Central memory CD8-positive, alpha-beta T cell (primary cell): ENCODE measurements at regions not wholly inside any gene's neighbourhood (a gene's known extent, or its start where the extent isn't known, plus 50 kb on each side); places are given as distances from the start of the nearest gene placed in this dataset.

ENCODE experiments used
- ATAC-seq: fragments of 150-1000 bp; cut with Tn5 transposase; replicated peaks from 2 replicates; pipeline ENCODE4 v1.10.0; 2022; ENCODE audit warnings: mild to moderate bottlenecking, moderate FRiP score, moderate number of reproducible peaks; ENCODE audit not compliant: poor library complexity, severe bottlenecking; ENCODE audit errors: extremely low read depth
- DNase-seq, 2 donors: peaks; one replicate each; pipeline ENCODE4 v3.0.0; 2021; ENCODE audit warnings: low spot score in 2 of 2
- H3K27ac Mint-ChIP-seq: one replicate; pipeline ENCODE4 v1.8.0; 2022; ENCODE audit warnings: low read depth, mild to moderate bottlenecking, moderate library complexity, mixed read lengths
- H3K27me3 Mint-ChIP-seq: one replicate; pipeline ENCODE4 v1.8.0; 2022; ENCODE audit warnings: mixed read lengths
- H3K36me3 Mint-ChIP-seq: one replicate; pipeline ENCODE4 v1.8.0; 2022; ENCODE audit warnings: mild to moderate bottlenecking, moderate library complexity, mixed read lengths; ENCODE audit not compliant: insufficient read depth
- H3K4me1 Mint-ChIP-seq: one replicate; pipeline ENCODE4 v1.8.0; 2022; ENCODE audit warnings: mixed read lengths
- H3K4me3 Mint-ChIP-seq: one replicate; pipeline ENCODE4 v1.8.0; 2022; ENCODE audit warnings: mild to moderate bottlenecking, moderate library complexity, mixed read lengths
- H3K9me3 Mint-ChIP-seq: one replicate; pipeline ENCODE4 v1.8.0; 2022; ENCODE audit warnings: mixed read lengths

- no peak for ATAC-seq
- no peak for DNase-seq
- Mint-ChIP-seq H3K27me3 (no peaks in the 10 kb centered on the region), H3K4me1 (peaks cover 5% of the 10 kb centered on the region), H3K9me3 (peaks cover 6% of the 10 kb centered on the region), H3K4me3 (no peak overlapping the region), H3K27ac (no peak overlapping the region), H3K36me3 (no peaks in the 10 kb centered on the region)
These were observed 785.4 kb downstream of the UQCRFS1 start for GRCh38 chr19:28427376-28428083.

DNA sequence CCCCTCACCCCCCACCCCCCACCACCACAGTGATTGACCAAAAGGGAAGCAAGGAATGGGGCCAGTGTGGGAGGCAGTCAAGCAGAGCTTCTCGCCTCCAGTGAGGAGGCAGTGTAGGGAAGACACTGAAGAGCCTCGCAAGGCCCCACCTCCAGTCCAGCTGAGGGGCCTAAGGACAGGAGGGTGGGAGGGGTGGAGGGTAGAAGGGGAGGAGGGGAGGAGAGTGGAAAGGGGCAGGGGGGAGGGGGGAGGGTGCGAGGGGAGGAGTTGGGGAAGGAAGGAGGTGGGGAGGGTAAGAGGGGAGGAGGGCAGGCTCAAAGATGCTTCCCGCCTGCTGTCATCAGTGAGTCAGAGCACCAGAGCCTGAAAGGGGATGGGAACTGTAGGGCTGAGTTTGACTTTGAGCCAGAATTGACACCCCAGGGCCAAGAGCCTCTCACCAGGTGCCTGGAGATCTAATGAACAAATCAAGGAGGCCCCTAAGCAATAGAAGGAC is 786.2 kb downstream of the UQCRFS1 start:
- Mint-ChIP-seq H3K27me3 (peaks cover 5% of the 10 kb centered on the region), H3K4me1 (peaks cover 6% of the 10 kb centered on the region), H3K27ac (no peak overlapping the region), H3K4me3 (no peak overlapping the region), H3K9me3 (no peaks in the 10 kb centered on the region), H3K36me3 (no peaks in the 10 kb centered on the region)
- no peak for DNase-seq
- ATAC-seq = no peak

DNA sequence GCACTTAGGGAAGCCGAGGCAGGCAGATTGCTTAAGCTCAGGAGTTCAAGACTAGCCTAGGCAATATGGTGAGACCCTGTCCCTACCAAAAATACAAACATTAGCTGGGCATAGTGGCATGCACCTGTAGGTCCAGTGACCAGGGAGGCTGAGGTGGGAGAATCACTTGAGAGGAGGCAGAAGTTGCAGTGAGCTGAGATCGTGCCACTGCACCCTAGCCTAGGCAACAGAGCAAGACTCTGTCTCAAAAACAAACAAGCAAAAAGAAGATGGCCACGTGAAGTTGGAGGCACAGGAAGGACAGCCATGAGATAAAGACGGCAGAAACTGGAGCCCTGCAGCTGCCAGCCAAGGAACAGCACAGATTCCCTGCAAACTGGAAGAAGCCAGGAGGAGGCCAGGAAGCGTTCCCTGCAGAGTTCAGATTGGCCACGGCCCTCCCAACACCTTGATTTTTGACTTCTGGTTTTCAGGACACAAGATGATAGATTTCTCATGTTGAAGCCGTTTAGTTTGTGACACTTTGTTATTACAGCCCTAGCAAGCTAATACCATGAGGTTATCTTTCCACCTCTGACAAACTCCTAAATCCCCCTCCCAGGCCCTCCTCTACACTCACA is 786.7 kb downstream of the UQCRFS1 start:
- DNase-seq = no peak
- no peaks in the 10 kb centered on the region for H3K36me3 Mint-ChIP-seq
- H3K9me3 Mint-ChIP-seq = no peaks in the 10 kb centered on the region
- H3K4me1 Mint-ChIP-seq = peaks cover 10% of the 10 kb centered on the region
- H3K4me3 Mint-ChIP-seq = no peak overlapping the region
- peaks cover 10% of the 10 kb centered on the region for H3K27me3 Mint-ChIP-seq
- no peak for ATAC-seq
- no peak overlapping the region for H3K27ac Mint-ChIP-seq

DNA sequence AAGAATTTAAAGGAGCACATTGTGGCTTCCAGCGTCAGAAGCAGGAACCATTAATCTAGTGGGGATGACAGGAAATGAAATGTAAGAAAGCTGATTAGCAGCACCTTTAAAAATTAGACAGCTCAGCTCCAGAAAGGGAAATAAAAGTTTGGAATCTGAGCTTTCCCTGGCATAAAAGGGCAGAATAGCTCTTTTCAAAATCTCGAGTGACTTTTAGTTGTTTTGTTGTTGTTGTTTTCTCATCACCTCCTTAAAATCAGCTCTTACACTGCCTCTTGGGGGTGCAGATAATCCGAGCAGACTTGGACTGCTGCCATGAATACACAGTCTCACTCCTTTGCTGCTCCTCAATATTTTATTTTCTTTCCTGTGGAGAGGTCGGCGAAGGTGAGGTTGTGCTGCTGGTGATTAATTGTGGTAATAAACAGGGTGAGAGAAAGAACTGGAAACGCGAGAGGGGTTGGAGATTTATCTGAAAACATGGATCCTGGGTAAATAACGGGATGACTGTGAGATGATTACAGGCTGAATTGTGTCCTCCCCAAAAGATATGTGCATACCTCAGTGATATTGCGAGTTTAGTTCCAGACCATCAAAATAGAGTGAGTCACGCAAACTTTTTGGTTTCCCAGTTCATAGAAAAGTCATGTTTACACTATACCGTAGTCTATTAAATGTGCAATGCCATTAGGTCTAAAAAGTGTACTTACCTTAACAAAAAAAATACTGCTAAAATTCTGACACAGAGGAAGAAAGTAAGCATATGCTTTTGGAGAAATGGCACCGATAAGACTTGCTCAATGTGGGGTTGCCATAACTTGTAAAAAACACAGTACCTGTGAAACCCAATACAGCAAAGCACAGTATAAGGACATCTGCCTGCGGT is 787.7 kb downstream of the UQCRFS1 start:
- H3K9me3 Mint-ChIP-seq = no peaks in the 10 kb centered on the region
- peaks cover 10% of the 10 kb centered on the region for H3K4me1 Mint-ChIP-seq
- H3K4me3 Mint-ChIP-seq = no peak overlapping the region
- ATAC-seq (no peak), DNase-seq (no peak)
- peaks cover 13% of the 10 kb centered on the region for H3K27me3 Mint-ChIP-seq
- no peaks in the 10 kb centered on the region for H3K36me3 Mint-ChIP-seq
- no peak overlapping the region for H3K27ac Mint-ChIP-seq

DNA sequence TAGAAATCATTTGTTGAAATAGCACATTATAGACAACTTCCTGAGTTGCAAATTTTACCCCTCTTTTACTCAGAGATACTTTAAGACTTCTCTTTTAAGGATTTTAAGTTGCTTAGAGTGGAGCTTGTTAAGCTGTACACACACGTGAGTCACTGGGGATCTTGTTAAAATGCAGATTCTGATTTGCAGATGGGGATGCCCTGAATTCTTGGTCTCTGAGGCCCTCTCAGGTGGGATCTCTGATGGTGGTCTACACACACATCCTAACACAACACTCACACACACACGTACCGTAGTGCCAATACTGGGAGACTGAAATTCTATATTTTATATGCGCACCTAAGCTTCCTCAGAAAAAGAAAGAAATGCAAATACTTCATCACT is 788.3 kb downstream of the UQCRFS1 start:
- peaks cover 13% of the 10 kb centered on the region for H3K27me3 Mint-ChIP-seq

DNA sequence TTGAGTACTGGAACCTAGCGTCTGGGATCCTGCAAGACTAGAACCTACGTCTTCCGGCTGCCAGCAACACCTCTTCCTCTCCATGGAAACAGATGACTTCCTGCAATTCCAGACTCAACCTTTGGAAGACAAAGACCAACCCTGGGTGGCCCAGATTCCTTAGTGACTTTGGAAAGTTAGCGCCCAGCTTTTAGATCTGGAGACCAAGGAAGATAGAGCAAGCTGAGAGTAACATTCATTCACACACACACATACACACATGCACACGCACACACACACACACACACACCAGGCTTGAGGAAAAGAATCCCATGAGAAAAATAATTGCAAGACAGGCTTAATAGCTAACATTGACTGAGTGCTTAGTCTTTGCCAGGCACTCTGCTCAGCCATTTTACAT is 788.9 kb downstream of the UQCRFS1 start:
- no peak for DNase-seq
- H3K27ac Mint-ChIP-seq = no peak overlapping the region
- ATAC-seq = no peak
- H3K4me1 Mint-ChIP-seq = peaks cover 10% of the 10 kb centered on the region
- no peak overlapping the region for H3K4me3 Mint-ChIP-seq
- H3K36me3 Mint-ChIP-seq = no peaks in the 10 kb centered on the region
- H3K9me3 Mint-ChIP-seq = no peaks in the 10 kb centered on the region
- H3K27me3 Mint-ChIP-seq = peaks cover 13% of the 10 kb centered on the region

More for the DNA sequence above, 788.3 kb downstream of the UQCRFS1 start:
- H3K4me1 Mint-ChIP-seq = peaks cover 10% of the 10 kb centered on the region
- no peaks in the 10 kb centered on the region for H3K9me3 Mint-ChIP-seq
- no peak for ATAC-seq
- H3K27ac Mint-ChIP-seq = no peak overlapping the region
- H3K36me3 Mint-ChIP-seq = no peaks in the 10 kb centered on the region
- H3K4me3 Mint-ChIP-seq = no peak overlapping the region
- DNase-seq = no peak

- H3K4me3 Mint-ChIP-seq = no peak overlapping the region
- ATAC-seq (no peak), DNase-seq (no peak)
- H3K27me3 Mint-ChIP-seq = peaks cover 13% of the 10 kb centered on the region
- H3K9me3 Mint-ChIP-seq = no peaks in the 10 kb centered on the region
- peaks cover 10% of the 10 kb centered on the region for H3K4me1 Mint-ChIP-seq
- H3K36me3 Mint-ChIP-seq = no peaks in the 10 kb centered on the region
- H3K27ac Mint-ChIP-seq = no peak overlapping the region
These were observed 789.9 kb downstream of the UQCRFS1 start for GRCh38 chr19:28422791-28423650.

GRCh38 chr19:28422046-28422445 is 790.9 kb downstream of the UQCRFS1 start:
- H3K4me1 Mint-ChIP-seq = peaks cover 10% of the 10 kb centered on the region
- no peaks in the 10 kb centered on the region for H3K9me3 Mint-ChIP-seq
- no peaks in the 10 kb centered on the region for H3K36me3 Mint-ChIP-seq
- no peak overlapping the region for H3K4me3 Mint-ChIP-seq
- peaks cover 13% of the 10 kb centered on the region for H3K27me3 Mint-ChIP-seq
- no peak overlapping the region for H3K27ac Mint-ChIP-seq
- DNase-seq (no peak), ATAC-seq (no peak)

DNA sequence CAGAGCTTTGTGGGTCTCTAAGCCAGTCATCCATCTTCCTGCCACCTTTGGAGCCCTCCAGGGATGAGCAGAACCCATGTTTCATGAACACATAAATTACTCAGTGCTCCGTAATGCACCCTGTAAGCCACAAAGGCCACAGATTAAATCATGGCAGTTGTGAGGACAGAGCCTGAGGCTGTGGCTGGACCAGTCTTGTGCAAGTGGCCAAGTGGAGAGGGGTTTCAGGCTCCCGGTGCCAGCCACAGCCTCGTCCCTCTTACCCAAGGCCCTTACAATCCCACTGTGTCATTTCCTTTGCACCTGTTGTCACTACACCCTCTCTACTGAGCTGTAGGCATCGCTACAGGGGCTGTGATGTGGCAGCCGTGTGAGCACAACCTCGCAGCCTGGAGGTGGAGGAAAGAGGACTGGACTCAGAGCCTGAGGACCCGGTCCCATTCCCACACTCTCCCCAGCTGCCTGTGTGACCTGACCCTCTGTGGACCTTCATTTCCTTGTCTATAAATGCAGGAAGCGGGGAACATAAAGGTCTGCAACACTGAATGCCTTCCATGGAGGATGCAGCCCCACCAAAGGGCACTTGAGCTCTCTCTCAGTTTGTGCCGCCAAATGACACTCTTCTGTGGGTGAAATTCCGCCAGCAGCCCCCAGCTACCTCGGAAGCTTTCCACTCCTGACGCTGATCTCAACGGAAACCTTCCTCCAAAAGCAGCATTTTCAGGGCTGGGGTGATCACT is 792.0 kb downstream of the UQCRFS1 start:
- Mint-ChIP-seq H3K9me3 (no peaks in the 10 kb centered on the region), H3K36me3 (no peaks in the 10 kb centered on the region), H3K4me1 (peaks cover 7% of the 10 kb centered on the region), H3K27ac (no peak overlapping the region), H3K27me3 (peaks cover 13% of the 10 kb centered on the region), H3K4me3 (no peak overlapping the region)
- DNase-seq = no peak
- ATAC-seq = no peak

GRCh38 chr19:28419312-28419711 is 793.6 kb downstream of the UQCRFS1 start:
- DNase-seq (no peak), ATAC-seq (no peak)
- Mint-ChIP-seq H3K4me3 (no peak overlapping the region), H3K27ac (no peak overlapping the region), H3K4me1 (peaks cover 6% of the 10 kb centered on the region), H3K27me3 (peaks cover 13% of the 10 kb centered on the region), H3K9me3 (no peaks in the 10 kb centered on the region), H3K36me3 (no peaks in the 10 kb centered on the region)

GRCh38 chr19:28417361-28417760 is 795.6 kb downstream of the UQCRFS1 start:
- Mint-ChIP-seq H3K36me3 (no peaks in the 10 kb centered on the region), H3K9me3 (no peaks in the 10 kb centered on the region), H3K27ac (no peak overlapping the region), H3K4me3 (no peak overlapping the region), H3K27me3 (peaks cover 13% of the 10 kb centered on the region), H3K4me1 (peaks cover 6% of the 10 kb centered on the region)
- ATAC-seq = no peak
- no peak for DNase-seq
